ENCODE measurements at regions not wholly inside any gene's neighbourhood (a gene's known extent, or its start where the extent isn't known, plus 50 kb on each side); places are given as distances from the start of the nearest gene placed in this dataset.

- Histone ChIP-seq H3K79me1 (ENCODE audit: low read depth, low read length) (peaks cover 6% of the 10 kb centered on the region), H2BK15ac (ENCODE audit: low read length) (no peak overlapping the region), H2AFZ (ENCODE audit: low read length) (no peak overlapping the region), H3K27me3 (ENCODE audit: control insufficient read depth in 3 of 3, insufficient read depth in 3 of 3, low read depth in 1 of 3, low read length in 3 of 3) (peaks cover 0 to 3% (median 0%) of the 10 kb centered on the region in 3 experiments), H4K91ac (ENCODE audit: low read depth, low read length, poor library complexity) (no peak overlapping the region), H3K23ac (ENCODE audit: low read depth, low read length, poor library complexity) (no peak overlapping the region), H3K14ac (ENCODE audit: low read length) (no peak overlapping the region), H3K36me3 (replicated peaks in 1 of 2; ENCODE audit: control insufficient read depth in 2 of 2, insufficient read depth in 2 of 2, low read length in 2 of 2) (no peaks in the 10 kb centered on the region), H3K27ac (replicated peaks; ENCODE audit: low read length) (no peak overlapping the region), H2BK120ac (ENCODE audit: low read depth, low read length) (no peak overlapping the region), H3K4me1 (ENCODE audit: control insufficient read depth in 2 of 2, insufficient read depth in 1 of 2, low read depth in 1 of 2, low read length in 2 of 2) (no peaks in the 10 kb centered on the region), H2BK5ac (ENCODE audit: low read length) (no peak overlapping the region), H2AK5ac (ENCODE audit: low read depth, low read length) (no peak overlapping the region), H3K4me3 (ENCODE audit: low read length in 2 of 2) (no peak overlapping the region), H3K9me3 (replicated peaks in 1 of 2; ENCODE audit: control insufficient read depth in 2 of 2, insufficient read depth in 1 of 2, low read depth in 1 of 2, low read length in 2 of 2) (no peaks in the 10 kb centered on the region), H4K8ac (ENCODE audit: low read depth, low read length) (no peak overlapping the region), H3K4ac (ENCODE audit: low read length) (no peak overlapping the region), H2BK12ac (ENCODE audit: low read length) (no peak overlapping the region), H3K9ac (ENCODE audit: low read depth, low read length, poor library complexity) (no peak overlapping the region), H3K4me2 (ENCODE audit: insufficient read depth, low read length, poor library complexity, severe bottlenecking) (no peak overlapping the region), H3K18ac (ENCODE audit: low read length) (no peak overlapping the region)
- no peak for DNase-seq (ENCODE audit: low spot score)
- no CpG with 5 or more reads among the region's 5 CpGs for WGBS, 2 donors (ENCODE audit: extremely low coverage in 2 of 2, insufficient read length in 2 of 2, insufficient replicate concordance in 1 of 2)
Observed at GRCh38 chr12:125340791-125341190, 275.6 kb downstream of the AACS start.

- no CpG with 5 or more reads among the region's 1 CpG for WGBS, 2 donors (ENCODE audit: extremely low coverage in 2 of 2, insufficient read length in 2 of 2, insufficient replicate concordance in 1 of 2)
- Histone ChIP-seq H4K91ac (ENCODE audit: low read depth, low read length, poor library complexity) (no peak overlapping the region), H3K14ac (ENCODE audit: low read length) (no peak overlapping the region), H3K18ac (ENCODE audit: low read length) (no peak overlapping the region), H3K9me3 (replicated peaks in 1 of 2; ENCODE audit: control insufficient read depth in 2 of 2, insufficient read depth in 1 of 2, low read depth in 1 of 2, low read length in 2 of 2) (no peaks in the 10 kb centered on the region), H3K4me3 (ENCODE audit: low read length in 2 of 2) (no peak overlapping the region), H3K4me2 (ENCODE audit: insufficient read depth, low read length, poor library complexity, severe bottlenecking) (no peak overlapping the region), H2BK5ac (ENCODE audit: low read length) (no peak overlapping the region), H3K4me1 (ENCODE audit: control insufficient read depth in 2 of 2, insufficient read depth in 1 of 2, low read depth in 1 of 2, low read length in 2 of 2) (no peaks in the 10 kb centered on the region), H3K4ac (ENCODE audit: low read length) (no peak overlapping the region), H2BK120ac (ENCODE audit: low read depth, low read length) (no peak overlapping the region), H2BK15ac (ENCODE audit: low read length) (no peak overlapping the region), H2AFZ (ENCODE audit: low read length) (no peak overlapping the region), H3K9ac (ENCODE audit: low read depth, low read length, poor library complexity) (no peak overlapping the region), H3K36me3 (replicated peaks in 1 of 2; ENCODE audit: control insufficient read depth in 2 of 2, insufficient read depth in 2 of 2, low read length in 2 of 2) (no peaks in the 10 kb centered on the region), H2AK5ac (ENCODE audit: low read depth, low read length) (no peak overlapping the region), H3K27me3 (ENCODE audit: control insufficient read depth in 3 of 3, insufficient read depth in 3 of 3, low read depth in 1 of 3, low read length in 3 of 3) (peaks cover 0 to 3% (median 0%) of the 10 kb centered on the region in 3 experiments), H3K23ac (ENCODE audit: low read depth, low read length, poor library complexity) (no peak overlapping the region), H3K79me1 (ENCODE audit: low read depth, low read length) (peaks cover 6% of the 10 kb centered on the region), H4K8ac (ENCODE audit: low read depth, low read length) (no peak overlapping the region), H2BK12ac (ENCODE audit: low read length) (no peak overlapping the region), H3K27ac (replicated peaks; ENCODE audit: low read length) (no peak overlapping the region)
- no peak for DNase-seq (ENCODE audit: low spot score)
Observed at GRCh38 chr12:125341422-125341821, 276.2 kb downstream of the AACS start.

GRCh38 chr12:125343649-125344048, 278.4 kb downstream of the AACS start:
- Histone ChIP-seq H2AFZ (ENCODE audit: low read length) (no peak overlapping the region), H3K9ac (ENCODE audit: low read depth, low read length, poor library complexity) (no peak overlapping the region), H2BK12ac (ENCODE audit: low read length) (no peak overlapping the region), H2BK15ac (ENCODE audit: low read length) (no peak overlapping the region), H3K79me1 (ENCODE audit: low read depth, low read length) (peaks cover 4% of the 10 kb centered on the region), H3K14ac (ENCODE audit: low read length) (no peak overlapping the region), H3K9me3 (replicated peaks in 1 of 2; ENCODE audit: control insufficient read depth in 2 of 2, insufficient read depth in 1 of 2, low read depth in 1 of 2, low read length in 2 of 2) (no peaks in the 10 kb centered on the region), H3K27ac (replicated peaks; ENCODE audit: low read length) (no peak overlapping the region), H4K91ac (ENCODE audit: low read depth, low read length, poor library complexity) (no peak overlapping the region), H3K4ac (ENCODE audit: low read length) (no peak overlapping the region), H3K18ac (ENCODE audit: low read length) (no peak overlapping the region), H3K4me3 (ENCODE audit: low read length in 2 of 2) (no peak overlapping the region), H3K4me1 (ENCODE audit: control insufficient read depth in 2 of 2, insufficient read depth in 1 of 2, low read depth in 1 of 2, low read length in 2 of 2) (no peaks in the 10 kb centered on the region), H2BK120ac (ENCODE audit: low read depth, low read length) (no peak overlapping the region), H4K8ac (ENCODE audit: low read depth, low read length) (no peak overlapping the region), H3K27me3 (ENCODE audit: control insufficient read depth in 3 of 3, insufficient read depth in 3 of 3, low read depth in 1 of 3, low read length in 3 of 3) (peaks cover 0 to 3% (median 0%) of the 10 kb centered on the region in 3 experiments), H2BK5ac (ENCODE audit: low read length) (no peak overlapping the region), H2AK5ac (ENCODE audit: low read depth, low read length) (no peak overlapping the region), H3K36me3 (replicated peaks in 1 of 2; ENCODE audit: control insufficient read depth in 2 of 2, insufficient read depth in 2 of 2, low read length in 2 of 2) (no peaks in the 10 kb centered on the region), H3K23ac (ENCODE audit: low read depth, low read length, poor library complexity) (no peak overlapping the region), H3K4me2 (ENCODE audit: insufficient read depth, low read length, poor library complexity, severe bottlenecking) (no peak overlapping the region)
- WGBS, 2 donors (ENCODE audit: extremely low coverage in 2 of 2, insufficient read length in 2 of 2, insufficient replicate concordance in 1 of 2), result no CpG with 5 or more reads among the region's 3 CpGs
- DNase-seq (ENCODE audit: low spot score), result no peak

GRCh38 chr12:125346362-125346761, 281.1 kb downstream of the AACS start:
- H2BK12ac ChIP-seq (ENCODE audit: low read length), result no peak overlapping the region
- no peak overlapping the region for H2BK120ac ChIP-seq (ENCODE audit: low read depth, low read length)
- no peak for DNase-seq (ENCODE audit: low spot score)
- H2AK5ac ChIP-seq (ENCODE audit: low read depth, low read length), result no peak overlapping the region
- no peak overlapping the region for H3K18ac ChIP-seq (ENCODE audit: low read length)
- no peak overlapping the region for H3K27ac ChIP-seq (replicated peaks; ENCODE audit: low read length)
- no peak overlapping the region for H3K4me3 ChIP-seq (ENCODE audit: low read length in 2 of 2)
- H3K4me2 ChIP-seq (ENCODE audit: insufficient read depth, low read length, poor library complexity, severe bottlenecking), result no peak overlapping the region
- H3K36me3 ChIP-seq (replicated peaks in 1 of 2; ENCODE audit: control insufficient read depth in 2 of 2, insufficient read depth in 2 of 2, low read length in 2 of 2), result peaks cover 0 to 14% of the 10 kb centered on the region in 2 donors
- no peak overlapping the region for H2AFZ ChIP-seq (ENCODE audit: low read length)
- no peak overlapping the region for H3K4ac ChIP-seq (ENCODE audit: low read length)
- no CpG with 5 or more reads among the region's 4 CpGs for WGBS, 2 donors (ENCODE audit: extremely low coverage in 2 of 2, insufficient read length in 2 of 2, insufficient replicate concordance in 1 of 2)
- H3K9me3 ChIP-seq (replicated peaks in 1 of 2; ENCODE audit: control insufficient read depth in 2 of 2, insufficient read depth in 1 of 2, low read depth in 1 of 2, low read length in 2 of 2), result no peaks in the 10 kb centered on the region
- peaks cover 0 to 3% (median 0%) of the 10 kb centered on the region in 3 experiments for H3K27me3 ChIP-seq (ENCODE audit: control insufficient read depth in 3 of 3, insufficient read depth in 3 of 3, low read depth in 1 of 3, low read length in 3 of 3)
- no peak overlapping the region for H2BK5ac ChIP-seq (ENCODE audit: low read length)
- no peak overlapping the region for H3K23ac ChIP-seq (ENCODE audit: low read depth, low read length, poor library complexity)
- peaks cover 4% of the 10 kb centered on the region for H3K79me1 ChIP-seq (ENCODE audit: low read depth, low read length)
- H3K9ac ChIP-seq (ENCODE audit: low read depth, low read length, poor library complexity), result no peak overlapping the region
- H2BK15ac ChIP-seq (ENCODE audit: low read length), result no peak overlapping the region
- H3K14ac ChIP-seq (ENCODE audit: low read length), result no peak overlapping the region
- H3K4me1 ChIP-seq (ENCODE audit: control insufficient read depth in 2 of 2, insufficient read depth in 1 of 2, low read depth in 1 of 2, low read length in 2 of 2), result no peaks in the 10 kb centered on the region
- H4K8ac ChIP-seq (ENCODE audit: low read depth, low read length), result no peak overlapping the region
- H4K91ac ChIP-seq (ENCODE audit: low read depth, low read length, poor library complexity), result no peak overlapping the region
